Stimulated activated CD4-positive, alpha-beta T cell treated with anti-CD3 and anti-CD28 coated beads, Interleukin-4, amount 100 ng/mL, for 48 hours (primary cell): ENCODE measurements at regions not wholly inside any gene's neighbourhood (a gene's known extent, or its start where the extent isn't known, plus 50 kb on each side); places are given as distances from the start of the nearest gene placed in this dataset.
A peak's percentile ranks its signal among the peaks of the same experiment; 100 is the strongest.

Experiments
- DNase-seq, 2 donors: peaks; one replicate each; pipeline ENCODE4 v3.0.0-alpha.2; 2020; ENCODE audit warnings: low read depth in 2 of 2

DNA sequence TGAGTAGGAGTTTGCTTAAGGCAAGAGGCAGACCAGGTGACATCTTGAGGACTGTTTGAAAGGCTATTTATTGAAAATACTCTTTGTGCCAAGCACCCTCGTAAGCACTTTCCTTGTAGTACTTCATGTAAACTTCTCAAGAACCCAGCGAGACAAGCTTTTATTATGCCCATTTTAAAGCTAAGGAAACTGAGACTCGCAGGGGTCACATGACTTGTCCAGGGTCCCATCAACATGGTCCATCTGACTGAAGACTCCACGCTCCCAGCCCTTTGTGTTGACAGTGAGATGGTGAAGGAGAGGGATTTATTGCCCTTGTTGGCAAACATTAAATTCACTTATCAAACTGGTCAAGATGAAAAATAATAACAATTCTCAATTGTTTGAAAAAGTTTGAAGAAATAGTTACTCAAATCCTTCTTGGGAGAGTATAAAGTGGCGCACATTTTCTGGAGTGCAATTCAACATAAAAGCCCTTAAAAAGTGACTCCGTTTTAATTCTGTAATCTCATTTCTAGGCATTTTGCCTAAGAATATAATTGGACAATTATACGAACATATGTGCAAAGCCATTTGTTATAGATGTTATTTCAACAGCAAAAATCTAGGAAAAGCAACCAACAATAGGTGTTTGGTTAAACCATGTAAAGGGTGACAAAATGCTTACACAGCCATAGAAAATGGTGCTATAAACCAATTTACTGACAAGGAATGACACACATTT lies 270.5 kb upstream of the NCKAP5 start:
- DNase-seq, result no peak

DNA sequence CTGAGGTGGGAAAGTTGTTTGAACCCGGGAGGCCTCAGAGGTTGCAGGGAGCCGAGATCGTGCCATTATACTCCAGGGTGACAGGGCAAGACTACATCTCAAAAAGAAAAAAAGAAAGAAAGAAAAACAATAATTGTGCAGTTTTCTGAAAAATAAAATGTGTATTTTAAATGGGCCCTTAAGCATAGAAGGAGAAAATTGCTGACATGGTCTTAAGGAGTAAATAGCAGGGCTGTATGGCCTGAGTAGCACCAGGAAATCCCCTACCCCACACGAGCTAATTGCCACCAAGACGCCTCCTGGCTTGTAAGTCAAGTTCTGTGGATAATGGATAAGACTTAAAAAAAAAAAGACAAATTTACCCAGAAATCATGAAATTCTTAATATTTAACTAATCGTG lies 271.4 kb upstream of the NCKAP5 start:
- no peak for DNase-seq

DNA sequence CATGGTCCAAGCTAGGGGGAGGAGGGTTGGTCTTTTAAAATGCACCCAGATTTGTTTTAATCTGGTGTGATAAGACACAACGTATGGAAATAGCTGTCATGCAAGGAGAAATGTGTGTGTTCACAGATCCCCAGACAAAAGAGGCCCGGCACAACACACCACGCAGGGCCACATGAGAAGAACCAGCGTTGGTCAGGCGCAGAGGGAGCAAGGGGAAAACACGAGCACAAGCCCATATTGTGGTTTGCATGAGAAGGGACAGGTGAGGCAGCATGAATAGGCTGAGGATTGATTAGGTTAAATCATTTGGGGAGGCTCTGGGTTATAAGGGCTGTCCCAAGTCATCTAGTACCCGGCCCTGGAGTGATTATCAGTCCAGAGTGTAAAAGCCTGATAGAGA lies 272.5 kb upstream of the NCKAP5 start:
- DNase-seq, result no peak

DNA sequence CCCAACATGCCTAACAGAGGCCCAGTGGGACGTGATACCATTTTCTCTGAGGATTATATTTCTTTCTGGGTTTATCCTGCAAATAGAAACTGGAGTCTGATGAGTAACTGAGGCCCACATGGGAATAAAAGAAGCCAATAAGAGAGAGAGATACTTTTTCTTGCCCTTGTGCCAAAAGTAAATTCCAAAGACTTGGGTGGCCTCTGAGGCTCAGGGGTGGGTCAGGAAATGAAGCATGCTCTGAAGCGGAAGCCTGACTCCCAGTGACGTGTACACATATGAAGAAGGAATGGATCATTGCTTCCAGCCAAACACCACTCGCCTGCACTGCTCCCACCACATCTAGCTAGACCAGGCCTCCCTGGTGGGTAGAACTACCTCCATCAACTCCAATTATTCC lies 273.6 kb upstream of the NCKAP5 start:
- no peak for DNase-seq

DNA sequence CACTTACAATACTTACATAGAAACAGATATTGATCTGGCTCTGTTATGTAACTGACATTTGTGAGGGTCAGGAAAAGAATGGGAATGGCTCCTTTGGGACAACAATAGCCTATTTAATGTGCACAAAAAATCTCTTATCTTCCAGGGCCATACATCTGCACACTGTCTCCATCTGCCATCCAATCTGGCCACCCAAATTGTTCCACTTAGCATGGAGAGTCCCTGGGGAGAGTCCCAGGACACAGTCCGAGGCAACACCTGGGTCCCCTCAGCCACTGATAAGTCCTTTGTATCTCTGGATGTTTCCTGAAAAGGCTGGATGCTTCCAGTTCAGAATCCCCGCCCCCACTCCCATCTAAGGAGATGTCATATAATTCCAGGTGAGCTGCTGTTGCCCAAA lies 274.2 kb upstream of the NCKAP5 start:
- no peak for DNase-seq

DNA sequence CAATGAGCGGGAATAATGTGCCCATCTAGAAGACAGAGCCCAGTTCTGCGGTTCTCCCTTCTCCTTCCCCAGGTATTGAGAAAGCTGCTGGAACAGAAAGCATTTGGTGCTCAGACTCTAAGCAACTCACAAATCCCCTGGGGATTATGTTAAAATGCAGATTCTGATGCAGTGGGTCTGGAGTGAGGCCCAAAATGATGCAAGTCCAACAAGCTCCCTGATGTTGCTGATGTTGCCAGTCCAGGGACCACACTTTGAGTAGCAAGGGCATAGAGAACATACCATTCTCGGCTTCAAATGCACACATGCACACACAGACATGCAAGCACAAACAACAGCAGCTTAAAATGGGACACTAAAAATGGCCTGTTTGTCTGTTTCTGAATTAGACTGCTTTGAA lies 274.8 kb upstream of the NCKAP5 start:
- no peak for DNase-seq

DNA sequence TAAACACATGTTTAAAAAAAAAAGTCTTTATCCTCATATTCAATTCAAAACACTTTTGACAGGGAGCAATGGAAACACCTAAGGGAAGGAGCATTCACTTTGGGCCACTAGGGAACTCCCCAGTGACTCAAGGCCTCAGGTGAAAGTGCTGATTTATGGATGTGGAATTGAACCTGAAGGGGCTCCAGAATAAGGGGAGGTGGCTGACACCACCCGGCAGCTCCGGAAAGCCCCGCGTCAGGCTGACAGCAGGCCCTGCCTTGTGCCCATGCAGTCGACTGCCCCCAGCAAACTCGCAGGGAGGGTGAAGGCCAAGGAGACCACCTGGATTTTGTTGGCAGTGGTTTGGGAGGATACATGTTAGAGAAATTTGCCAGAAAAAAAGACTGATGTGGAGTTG lies 275.3 kb upstream of the NCKAP5 start:
- no peak for DNase-seq

DNA sequence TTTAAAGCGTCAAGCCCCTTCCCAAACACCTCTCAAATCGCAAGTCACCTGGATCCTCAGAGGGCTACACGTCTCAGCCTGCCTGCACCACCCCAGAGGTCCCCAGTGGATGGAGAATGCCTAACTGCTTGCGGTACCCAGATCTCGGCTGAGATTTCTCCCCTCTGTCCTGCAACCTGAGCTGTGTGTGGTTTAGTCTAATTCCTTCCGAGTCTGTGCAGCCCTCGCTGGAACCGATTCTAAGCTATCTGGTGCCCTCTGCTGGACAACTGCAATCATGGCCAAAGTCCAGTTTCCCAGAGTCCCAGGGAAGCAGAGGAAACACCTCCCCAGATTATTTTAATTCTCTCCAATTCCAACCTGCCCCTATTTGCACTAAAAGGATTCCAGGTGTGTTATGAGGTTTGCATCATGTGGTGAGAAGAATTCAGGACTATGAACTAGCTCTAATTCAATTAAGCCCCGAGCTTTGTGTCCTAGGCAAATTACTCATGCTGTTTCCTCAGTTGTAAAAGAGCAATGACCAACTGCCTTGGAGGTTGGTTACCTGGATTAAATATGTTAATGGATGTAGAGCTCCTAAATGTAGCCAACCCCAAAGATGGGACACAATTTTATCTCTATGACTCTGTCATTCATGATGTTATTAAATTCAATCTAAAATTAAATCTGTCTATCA lies 276.1 kb upstream of the NCKAP5 start:
- peak; percentile 36 to 39 for DNase-seq

DNA sequence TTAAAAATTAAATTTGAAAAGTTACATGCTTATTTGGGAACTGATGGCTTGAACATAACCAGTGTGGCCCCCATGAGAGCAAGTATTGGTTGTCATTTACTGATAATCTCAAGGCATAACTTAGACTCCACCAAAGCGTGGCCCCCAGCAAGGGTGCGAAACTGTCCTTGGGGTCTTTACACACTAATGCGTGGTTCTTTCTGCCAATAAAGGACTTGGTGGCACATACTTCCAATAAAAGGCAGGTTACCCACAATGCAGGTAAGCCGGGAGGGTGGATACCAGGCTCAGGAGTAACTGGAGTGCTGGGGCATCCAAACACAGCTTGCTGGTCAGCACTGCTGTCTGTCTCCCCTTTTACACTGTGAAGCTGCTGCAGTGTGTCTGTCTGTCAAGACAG lies 278.2 kb upstream of the NCKAP5 start:
- DNase-seq, result no peak

DNA sequence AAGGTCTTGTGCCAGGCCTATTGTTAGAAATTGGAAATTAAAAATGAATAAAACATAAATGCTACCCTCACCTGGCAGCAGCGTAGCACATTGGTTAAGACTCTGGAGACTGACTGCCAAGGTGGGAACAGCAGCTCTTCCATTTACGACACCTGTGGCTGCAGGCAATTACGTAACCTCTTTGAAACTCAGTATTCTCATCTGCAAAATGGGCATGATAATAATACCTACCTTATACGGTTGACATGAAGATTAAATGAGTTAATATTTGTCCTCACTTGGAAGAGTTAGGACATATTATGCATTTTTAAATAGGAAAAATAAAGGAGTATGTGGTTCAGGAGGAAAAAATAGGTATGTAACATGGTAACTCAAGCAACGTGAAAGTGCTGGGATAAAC lies 279.3 kb upstream of the NCKAP5 start:
- no peak for DNase-seq

DNA sequence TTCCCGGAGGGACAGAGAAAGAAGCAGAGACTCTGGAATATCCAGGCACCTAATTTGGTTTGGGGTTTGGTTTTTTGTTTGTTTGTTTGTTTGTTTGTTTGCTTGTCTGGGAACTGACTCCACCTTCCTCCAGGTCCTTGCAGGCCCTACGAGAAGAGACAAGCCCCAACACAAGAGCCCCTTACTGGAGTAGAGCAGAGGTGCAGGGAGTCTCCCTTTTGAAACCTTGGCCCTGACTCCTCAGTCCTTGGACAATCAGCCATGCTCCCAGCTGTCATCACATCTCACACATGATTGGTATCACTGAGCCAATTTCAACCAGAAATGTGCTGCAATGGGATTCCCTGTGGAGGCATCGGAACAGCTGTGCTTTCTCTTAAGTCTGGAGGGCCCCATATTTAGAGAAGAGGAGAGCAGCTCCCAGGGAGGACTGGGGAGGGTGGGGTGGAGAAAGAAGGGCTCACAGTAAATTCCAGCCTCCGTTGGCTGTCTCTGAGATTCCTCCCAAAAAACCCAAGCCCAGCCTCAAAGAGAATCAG lies 279.9 kb upstream of the NCKAP5 start:
- DNase-seq, result no peak

DNA sequence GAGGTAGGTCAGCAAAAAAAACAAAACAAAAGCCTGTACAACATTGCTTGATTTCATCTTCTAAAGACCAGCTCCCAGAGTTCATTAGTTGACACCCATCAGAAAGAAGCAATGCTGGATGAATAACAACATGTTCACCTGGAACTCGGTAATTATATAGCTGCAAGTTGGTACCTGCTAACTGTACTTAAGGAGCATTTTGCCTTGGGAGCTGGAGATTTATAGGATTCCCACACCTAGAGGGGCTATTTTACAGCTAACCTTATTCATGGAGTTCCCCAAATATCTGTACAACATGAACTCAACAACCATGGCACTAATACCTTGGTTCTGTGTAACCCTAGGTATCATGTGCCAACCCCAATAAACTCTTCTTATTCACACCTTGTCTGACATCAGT lies 281.1 kb upstream of the NCKAP5 start:
- DNase-seq, result no peak

DNA sequence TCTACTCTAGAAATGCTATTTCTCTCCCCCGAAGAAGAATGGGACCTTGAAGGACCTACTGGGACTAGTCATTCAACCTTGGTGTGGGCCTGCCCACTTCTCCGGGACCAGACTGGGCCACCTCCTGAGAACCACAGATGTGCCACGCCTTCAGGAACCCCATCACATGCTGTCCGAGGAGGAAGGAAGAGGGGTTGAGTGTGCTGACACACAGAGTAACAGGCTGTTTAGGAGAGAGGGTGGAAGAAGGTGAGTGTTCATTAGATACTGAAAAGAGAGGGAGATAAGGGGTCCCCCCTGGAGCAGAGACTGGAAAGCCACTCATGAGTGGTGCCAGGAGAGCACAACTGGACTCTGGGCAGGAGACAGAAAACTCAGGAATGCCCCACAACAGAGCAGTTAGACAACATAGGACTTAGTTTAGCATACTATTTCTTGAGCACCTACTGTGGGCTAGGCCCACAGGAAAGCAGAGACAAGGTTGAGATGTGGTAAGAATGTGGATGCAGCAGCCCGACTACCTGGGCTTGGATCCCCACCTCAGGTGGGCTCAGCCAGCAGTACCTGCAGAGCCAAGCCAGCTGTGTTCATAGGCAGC lies 286.4 kb upstream of the NCKAP5 start:
- DNase-seq, result no peak

DNA sequence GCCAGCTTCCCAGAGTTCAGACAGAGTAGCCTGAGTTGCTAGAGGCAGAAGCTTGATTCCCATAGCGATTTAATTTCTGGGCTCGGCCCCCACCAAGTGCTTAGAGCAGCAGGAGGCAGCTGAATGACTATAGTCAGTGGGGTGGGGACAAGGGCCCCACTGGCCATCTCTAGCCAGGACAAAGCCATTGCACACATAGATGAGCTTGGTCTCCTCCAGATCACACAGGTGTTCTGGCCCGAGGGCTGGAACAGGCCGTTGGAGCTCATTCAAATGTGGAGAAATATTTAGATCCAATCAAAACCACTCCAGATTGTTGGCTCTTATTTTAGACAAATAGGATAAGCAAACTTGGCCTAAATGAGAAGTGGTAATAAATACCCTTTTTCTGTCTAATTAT lies 287.3 kb upstream of the NCKAP5 start:
- DNase-seq, result no peak

DNA sequence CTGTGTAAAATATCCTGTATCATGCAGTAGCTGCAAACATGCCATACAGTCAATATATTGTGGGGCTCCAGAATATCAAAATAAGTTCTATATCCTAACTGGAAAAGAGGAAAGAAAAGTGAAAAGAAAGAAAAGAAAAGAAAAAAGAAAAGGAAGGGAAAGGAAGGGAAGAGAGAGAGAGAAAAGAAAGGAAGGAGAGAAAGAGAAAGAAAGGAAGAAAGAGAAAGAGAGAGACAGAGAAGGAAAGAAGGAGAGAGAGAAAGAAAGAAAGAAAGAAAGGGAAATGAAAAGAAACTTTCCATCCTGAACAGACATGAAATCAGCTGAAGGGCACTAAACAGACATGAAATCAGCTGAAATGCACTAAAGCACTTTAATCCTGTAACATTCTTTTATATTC lies 288.4 kb upstream of the NCKAP5 start:
- DNase-seq, result no peak

DNA sequence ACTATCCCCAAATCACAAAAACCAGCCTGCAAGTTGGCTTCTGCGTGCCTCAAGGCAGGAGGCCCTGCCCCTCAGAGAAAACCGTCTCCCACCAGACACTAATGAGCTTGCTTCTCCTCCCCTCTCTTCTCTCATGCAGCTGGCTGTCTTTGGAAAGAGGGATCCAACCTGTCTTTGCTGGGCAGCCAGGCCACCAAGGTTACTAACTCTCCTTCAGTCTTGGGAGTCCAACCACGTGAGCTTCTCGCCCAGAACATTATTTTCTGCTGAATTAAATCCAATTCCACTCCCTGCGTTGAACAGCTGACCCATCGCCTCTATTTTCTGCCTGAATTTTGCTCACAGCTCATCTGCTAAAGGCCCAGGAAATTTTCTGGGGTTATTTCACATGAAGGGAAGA lies 291.3 kb upstream of the NCKAP5 start:
- no peak for DNase-seq

DNA sequence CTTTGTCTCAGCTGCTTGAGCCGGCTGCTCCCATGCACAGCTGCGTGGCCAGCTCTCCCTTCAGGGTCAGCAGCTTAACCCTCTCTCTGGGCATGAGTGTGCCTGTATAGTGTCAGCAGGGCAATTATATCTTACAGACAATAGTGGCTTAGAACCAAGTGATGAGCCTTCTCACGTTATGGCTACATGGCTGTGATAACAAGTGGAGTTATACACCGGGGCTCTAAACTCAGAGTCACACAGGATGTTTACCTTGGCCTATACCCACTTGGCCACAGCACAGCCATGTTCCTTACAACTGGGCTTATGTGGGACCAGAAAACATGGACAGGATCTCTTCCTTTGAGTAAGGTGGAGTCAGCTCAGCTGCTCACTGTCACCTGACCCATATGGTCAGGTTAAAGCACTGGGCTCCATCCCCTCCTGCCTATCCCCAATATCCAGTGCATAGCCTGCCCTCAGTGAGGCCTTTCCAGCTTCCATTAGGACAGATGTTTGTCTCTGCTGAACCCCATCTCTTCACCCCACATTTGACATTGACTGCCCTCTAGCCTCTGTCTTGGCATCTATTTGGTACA lies 294.2 kb upstream of the NCKAP5 start:
- DNase-seq, result no peak

DNA sequence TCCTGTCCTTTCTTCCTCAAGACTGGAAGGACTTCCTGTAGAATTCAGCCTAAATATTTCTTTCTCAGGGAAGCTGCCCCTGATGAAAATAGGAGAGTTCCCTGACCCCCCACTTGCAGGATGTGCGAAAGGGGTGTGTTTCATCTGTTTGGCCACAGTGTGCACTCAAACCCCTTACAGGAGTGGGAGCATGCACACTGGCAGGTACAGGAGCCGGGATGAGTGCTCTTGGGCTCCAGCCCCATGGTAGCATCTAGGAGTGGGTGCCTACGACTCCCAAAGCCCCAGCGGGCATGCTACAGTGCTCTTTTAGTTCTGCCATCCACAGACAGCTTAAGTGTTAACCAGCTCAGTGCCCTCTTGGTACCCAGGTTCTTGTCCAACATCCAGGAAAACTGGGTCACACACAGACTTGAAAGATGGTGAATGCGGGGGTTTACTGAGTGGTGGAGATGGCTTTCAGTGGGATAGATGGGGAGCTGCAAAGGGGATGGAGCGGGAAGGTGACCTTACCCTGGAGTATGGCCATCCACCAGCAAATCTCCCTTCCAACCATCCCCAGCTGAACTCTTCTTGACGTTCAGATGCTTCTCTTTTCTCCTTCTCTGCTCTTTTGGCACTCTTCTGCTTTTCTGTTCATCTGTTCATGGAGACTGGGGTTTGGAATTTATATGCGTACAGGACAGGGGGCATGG lies 295.0 kb upstream of the NCKAP5 start:
- no peak for DNase-seq

DNA sequence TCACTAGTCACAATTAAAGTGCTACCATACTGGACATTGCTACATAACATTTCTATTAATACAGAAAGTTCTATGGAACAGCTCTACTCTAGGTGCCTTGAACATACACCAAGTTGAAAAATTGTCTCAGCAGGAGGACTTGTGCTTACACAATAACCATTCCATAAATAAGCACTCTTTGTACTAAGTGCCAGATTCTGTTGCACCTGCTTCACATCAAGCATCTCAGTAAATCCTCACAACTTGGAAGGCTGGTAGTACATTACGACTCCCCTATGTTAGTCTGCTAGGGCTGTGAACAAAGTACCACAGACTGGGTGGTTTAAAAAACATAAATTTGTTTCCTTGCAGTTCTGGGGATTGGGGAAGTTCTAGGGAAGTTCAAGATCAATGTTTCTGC lies 296.9 kb upstream of the NCKAP5 start:
- DNase-seq, result no peak

DNA sequence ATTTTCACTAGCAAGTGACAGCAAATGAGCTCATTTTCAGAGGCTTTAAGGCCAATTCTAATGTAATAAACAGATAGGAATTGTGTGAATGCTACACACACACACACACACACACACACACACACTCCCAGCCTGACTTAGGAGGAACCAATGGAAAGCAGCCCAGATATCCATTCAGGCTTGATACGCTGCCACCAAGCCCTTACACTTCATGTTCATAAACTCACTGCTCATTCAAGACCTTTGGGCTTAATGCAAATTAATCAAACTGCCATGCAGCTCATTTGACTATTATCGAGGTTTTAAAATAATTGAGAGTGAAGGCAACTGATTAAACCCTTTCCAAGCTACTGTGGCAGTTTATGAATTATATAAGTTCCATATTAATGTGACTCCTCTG lies 298.9 kb upstream of the NCKAP5 start:
- no peak for DNase-seq

DNA sequence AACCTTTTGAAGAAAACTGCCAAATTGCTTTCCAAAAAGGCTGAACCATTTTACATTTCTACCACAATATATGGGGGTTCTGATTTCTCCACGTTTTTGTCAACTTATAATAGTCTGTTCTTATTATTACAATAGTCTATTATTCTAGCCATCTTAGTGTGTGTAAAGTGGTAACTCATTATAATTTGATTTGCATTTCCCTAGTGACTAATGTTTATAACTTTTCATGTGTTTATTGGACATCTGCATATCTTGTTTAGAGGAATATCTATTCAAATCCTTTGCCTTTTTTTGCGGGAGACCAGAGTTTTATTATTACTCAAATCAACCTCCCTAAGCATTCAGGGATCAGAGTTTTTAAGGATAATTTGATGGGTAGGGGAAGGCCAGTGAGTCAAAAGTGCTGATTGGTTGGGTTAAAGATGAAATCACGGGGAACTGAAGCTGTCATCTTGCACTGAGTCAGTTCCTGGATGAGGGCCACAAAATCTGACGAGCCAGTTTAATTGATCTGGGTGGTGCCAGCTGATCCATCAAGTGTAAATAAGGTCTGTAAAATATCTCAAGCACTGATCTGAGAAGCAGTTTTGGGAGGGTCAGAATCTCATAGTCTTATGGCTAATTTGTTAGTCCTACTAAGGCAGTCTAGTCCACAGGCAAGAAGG lies 303.4 kb upstream of the NCKAP5 start:
- DNase-seq, result no peak

DNA sequence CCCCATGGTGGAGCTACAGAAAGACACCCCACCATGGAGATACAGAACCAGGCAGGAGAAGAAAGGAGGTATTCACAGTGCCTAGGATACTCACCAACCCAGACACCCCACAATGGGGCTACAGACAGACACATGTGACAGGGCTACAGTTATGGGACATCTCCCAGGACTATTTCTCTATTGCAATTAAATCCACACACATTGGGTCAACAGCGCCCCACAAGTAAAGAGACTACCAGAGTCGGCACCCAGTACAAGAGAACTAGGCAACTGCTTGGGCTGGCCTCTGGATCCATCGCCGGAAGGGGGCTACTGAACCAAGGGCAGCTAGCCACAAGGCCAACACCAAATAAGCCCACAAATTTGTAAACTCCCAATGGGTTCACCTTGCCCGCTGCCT lies 310.1 kb upstream of the NCKAP5 start:
- no peak for DNase-seq
